ELF-1 (cell line): ENCODE measurements at regions not wholly inside any gene's neighbourhood (a gene's known extent, or its start where the extent isn't known, plus 50 kb on each side); places are given as distances from the start of the nearest gene placed in this dataset.
A peak's percentile ranks its signal among the peaks of the same experiment; 100 is the strongest.

ENCODE experiments used
- DNase-seq: peaks from one replicate; pipeline ENCODE4 v3.0.0-alpha.2; 2016; ENCODE audit warnings: low read depth, low spot score

DNA sequence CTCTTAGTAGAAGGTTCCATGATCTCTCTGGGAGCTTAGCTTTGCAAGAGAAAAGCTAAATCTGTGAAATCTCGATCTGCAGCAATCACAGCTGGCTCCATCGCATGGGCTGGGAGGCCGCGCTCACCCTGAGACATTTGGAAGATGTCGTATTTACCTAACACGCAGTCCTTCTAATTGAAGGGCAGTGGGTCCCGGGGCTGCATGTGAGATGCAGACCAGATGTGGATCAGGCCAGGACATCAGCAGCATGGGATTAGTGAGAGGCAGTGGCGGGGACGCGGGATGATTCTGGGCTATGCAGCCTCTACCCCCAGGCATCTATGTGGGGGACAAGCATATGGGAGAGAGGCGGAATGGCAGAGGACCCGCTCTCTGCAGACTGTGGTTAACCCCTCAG, 312.4 kb upstream of the RTL1 start:
- DNase-seq, result peak; percentile 0

DNA sequence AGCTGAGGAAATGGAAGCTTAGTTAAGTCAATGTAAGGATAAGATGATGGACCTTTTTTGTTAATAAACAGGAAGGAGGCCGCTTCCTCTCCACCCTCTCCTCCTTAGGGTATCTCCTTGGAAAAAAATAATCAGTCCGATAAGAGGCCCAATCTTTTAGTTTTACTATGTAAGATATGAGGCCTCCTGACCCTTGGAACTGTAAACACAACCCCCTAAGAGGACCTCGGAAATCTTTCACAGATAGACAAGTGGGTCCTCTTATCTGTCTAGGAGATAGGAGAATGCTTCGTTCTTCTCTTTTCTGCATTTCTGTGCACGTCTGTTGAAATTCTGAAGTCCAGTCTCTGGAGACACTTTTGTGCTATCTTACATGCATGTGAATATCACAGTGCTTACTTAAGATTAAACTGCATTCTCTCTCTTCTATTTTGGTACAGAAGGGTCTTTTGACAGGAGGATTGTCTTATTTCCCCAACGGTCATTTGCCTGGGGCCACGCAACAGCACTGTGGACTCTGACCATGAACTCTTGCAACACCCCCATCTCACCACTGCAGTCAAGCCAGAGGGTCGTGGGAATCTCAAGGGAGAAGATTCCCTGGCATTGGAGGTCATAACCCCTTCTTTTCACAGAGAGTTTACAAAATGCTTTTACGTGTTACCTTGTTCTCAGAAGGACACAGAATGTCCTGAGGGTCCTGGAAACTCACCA, 313.0 kb upstream of the RTL1 start:
- peak; percentile 0 for DNase-seq

DNA sequence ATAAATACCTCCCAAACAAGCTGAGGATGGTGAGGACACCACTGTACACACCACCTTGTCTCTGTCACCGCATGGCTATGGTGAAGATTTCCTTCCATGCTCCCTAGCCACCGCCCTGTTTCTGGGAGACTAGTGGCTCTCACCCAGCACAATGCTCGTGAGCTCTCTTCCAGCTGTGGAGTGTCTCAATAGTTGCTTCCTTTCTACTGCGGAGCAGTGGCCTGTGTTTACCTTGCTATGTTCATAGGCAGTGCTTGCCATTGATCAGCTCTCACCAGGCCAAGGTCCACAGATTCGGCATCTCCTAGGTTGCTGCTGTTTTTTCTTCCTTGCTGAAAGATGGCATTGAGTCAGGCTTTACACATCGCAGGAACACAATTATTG, 313.6 kb upstream of the RTL1 start:
- DNase-seq, result peak; percentile 0

DNA sequence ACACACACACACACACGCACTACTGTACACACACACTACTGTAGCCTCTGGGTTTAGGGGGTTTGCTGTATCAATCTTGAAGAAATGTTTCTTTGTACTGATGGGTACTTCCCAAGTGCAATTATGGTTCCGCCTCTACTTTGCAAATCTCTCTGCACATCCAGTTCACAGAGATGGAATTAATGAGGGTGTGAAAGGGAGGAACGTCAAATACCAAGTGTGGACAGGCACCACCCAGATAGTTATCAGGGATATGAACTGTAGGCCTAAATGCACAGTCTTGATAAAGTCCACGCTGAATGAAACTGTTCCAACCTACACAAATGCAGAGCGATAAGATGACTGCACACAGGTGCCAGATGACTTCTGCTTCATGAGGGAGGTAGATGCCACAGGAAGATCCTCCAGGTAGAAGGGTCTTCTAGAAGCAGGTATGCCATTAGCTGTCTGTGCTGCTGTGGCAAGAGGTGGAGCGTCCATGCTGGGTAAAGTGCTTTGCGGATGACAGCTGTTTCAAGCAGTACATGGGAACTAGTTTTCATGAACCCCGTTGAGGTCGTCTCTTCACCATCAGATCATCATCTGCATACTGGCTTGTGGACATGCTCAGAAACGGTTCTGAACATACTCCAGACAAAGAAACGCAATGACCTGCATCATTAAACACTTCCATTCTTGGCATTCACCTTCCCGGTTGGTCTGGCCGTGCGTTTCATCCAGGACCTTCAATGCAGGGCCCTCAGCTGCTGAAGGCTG, 314.3 kb upstream of the RTL1 start:
- DNase-seq, result no peak

DNA sequence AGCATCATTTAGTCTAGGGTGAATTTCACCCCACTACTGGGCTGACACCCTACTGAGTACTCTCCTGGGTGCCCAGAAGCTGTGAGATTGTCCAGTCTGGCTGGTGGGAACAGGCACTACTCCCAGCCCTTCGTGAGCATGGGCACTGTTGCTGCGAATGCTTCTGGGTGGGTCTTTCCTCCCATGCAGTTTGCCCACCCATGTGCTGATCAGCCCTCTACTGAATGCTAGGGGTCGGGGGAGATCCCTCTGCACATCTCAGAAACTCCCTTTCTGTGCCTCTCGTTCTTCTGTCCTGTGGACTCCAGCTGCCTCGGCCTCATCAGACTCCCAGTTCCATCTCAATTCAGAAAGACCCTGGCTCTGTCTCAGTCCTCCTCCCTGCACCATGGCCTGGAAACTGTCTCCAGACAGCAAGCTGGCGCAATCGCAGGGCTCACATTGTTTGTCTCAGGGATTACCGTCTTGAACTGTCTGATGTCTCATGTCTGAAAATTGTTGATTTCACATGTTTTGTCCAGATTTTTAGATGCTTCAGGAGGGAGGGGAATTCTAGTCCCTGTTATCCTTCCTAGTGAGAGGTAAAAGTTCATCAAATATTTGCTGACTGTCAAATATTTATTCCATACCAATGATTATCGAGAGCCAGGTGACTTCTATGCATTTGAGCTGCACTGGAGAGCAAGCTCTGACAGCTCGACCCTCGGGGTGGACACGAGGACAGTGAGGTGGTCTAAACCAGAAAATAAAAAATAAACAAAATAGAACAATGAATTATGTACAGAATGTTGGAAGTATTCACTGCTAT, 316.6 kb upstream of the RTL1 start:
- DNase-seq, result peak; percentile 4

GRCh38 chr14:101220921-101221510, 317.5 kb upstream of the RTL1 start:
- DNase-seq, result no peak

DNA sequence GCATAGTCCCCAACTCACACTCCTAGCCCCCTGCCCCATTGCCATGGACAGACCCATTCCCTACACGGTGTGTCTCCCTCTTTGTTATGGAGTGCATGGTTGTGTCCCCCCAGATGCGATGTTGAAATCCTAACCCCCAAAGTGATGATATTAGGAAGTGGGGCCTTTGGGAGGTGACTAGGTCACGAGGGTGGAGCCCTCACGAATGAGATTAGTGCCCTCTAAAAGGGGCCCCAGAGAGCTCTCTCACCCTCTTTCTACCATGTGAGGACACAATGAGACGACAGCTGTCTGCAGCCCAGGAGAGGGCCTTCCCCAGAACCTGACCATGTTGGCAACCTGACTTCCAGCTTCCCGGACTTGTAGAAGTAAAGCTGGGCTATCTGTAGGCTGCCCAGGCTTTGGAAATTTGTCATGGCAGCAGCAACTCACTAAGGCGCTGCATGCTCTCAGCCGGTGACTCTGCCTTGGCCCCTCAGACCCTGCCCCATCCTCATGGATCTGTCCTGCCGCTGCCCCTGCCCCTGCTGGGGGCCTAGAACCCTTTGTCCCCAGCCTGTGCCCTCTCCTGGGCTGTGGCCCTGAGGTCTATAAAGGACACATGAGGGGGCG, 318.1 kb upstream of the RTL1 start:
- DNase-seq, result peak; percentile 0

DNA sequence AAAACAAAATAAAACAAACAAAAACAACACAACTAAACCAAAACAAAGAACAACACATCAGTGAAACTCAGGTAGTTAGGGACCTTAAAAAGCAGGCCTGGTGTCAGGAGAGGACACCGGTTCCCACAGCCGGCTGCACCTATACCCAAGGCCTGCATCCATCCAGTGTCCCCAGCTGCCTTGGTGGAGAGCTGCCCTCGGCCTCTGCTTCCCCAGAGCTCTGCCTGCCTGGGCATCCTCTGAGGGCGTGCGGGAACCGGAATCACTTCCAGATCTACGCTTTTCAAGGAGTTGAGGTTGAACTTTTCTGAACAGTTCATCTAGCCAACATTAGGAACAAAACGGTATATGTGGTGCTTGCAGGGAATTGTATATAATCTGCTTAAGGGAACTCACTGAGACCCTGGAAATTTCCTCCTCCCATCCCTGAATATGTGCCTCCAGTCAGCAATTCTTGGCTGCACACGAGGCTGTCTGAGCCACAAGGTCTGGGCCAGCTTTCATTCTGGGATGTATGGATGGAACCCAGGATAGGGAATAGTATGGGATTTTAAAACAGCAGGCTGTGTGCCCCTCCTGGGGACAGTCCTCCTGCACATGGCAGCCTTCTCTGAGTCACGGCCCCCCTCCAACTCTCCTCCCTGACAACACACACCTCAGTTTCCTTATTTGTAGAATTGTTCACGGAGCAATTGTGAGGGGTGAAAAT, 319.0 kb upstream of the RTL1 start:
- peak; percentile 3 for DNase-seq

DNA sequence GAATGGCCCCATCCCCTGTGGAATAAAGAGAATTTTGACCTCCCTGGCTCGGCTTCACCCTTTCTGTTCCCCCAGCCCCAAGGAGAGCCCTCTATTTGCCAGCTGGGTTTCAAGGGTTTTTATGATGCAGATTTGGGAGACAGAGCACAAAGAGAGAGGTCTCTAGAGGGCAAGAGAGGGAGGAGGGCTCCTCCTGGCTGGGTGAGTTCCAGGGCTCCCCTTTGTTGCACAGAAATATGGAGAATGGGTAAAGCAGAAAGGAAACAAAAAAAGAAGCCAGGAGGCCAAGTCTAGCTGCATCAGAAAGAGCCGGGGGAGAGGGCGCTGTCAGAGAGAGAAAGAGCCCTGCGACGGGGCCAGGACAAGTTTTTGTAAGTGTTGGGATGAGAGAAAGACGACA, 319.6 kb upstream of the RTL1 start:
- DNase-seq, result peak; percentile 20

GRCh38 chr14:101223561-101224162, 320.1 kb upstream of the RTL1 start:
- DNase-seq, result no peak

GRCh38 chr14:101224356-101225156, 321.0 kb upstream of the RTL1 start:
- DNase-seq, result peak; percentile 43

GRCh38 chr14:101225157-101226152, 321.9 kb upstream of the RTL1 start:
- peak; percentile 9 for DNase-seq

GRCh38 chr14:101226265-101226602, 322.7 kb upstream of the RTL1 start:
- DNase-seq, result no peak

DNA sequence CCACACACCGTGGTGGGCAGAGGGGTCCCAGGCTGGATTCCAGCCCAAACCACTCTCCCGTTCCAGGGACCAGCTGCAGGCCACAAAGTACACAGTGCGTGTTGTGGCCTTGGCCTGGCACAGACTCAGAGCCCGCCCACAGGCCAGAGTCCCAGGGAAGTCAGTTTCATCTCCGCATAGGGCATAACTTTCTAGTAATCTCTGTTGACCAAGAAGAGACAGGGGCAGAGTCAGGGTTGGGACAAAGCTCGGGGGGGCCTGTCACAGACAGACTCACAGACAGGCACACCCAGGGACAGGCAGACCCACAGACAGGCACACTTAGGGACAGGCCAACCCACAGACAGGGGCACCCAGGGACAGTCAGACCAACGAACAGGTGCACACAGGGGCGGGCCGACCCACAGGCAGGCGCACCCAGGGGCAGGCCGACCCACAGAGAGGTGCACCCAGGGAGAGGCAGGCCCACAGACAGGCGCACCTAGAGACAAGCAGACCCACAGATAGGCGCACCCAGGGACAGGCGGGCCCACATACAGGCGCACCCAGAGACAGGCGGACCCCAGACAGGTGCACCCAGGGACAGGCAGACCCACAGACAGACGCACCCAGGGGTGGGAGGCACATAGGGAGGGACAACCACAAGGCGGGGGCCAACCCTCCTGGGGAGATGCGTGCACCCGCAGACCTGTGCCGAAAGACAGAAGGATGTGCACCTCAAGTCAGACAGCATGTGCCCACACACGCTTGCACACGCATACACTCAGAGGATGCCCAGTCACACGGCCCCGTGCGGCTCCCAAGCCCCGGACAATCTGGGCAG, 323.3 kb upstream of the RTL1 start:
- peak; percentile 0 for DNase-seq

GRCh38 chr14:101227611-101228594, 324.4 kb upstream of the RTL1 start:
- peak; percentile 66 for DNase-seq

DNA sequence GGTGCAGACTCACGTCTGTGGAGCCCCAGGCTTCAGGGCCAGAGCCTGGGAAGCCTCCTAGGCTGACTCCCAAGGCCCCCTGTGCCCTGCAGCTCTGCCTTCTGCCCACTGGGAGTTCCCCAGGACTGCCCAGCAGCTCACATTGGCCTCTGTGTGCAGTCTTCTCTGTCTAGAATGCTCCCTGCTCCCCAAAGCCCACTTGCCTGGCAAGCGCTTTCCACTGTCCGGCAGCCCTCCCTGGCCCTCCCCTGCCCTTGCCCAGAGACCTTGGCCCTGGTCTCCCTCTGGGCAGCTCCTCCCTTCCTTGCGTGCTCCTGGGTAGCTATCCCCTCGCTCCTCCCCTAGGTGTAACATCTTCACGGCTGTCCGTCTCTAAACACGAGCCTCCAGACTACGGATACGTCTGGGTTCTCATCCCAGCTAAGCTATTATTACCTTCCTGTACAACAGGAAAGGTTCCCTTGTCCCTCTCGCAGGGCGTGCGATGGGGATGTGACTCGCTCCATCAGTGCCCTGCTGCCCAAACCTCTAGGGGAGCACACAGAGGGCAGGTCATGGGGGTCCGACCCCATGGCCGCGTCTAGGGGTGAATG, 325.5 kb upstream of the RTL1 start:
- peak; percentile 26 for DNase-seq
